RWPE2 (cell line): ENCODE measurements at regions not wholly inside any gene's neighbourhood (a gene's known extent, or its start where the extent isn't known, plus 50 kb on each side); places are given as distances from the start of the nearest gene placed in this dataset.

Experiments used
- ATAC-seq: fragments of 200-7000 bp; cut with Tn5 transposase; 3 replicates; pipeline ENCODE4 v1.9.1; 2021; ENCODE audit warnings: low read depth
- DNase-seq: peaks from one replicate; pipeline ENCODE4 v3.0.0-alpha.2; 2020; ENCODE audit warnings: low spot score
- H3K27ac ChIP-seq: fragments of 450-650 bp; 2 replicates; pipeline ENCODE4 v1.5.1; 2017; ENCODE audit warnings: mild to moderate bottlenecking; ENCODE audit not compliant: poor library complexity, severe bottlenecking
- H3K27me3 ChIP-seq: fragments of 250-450 bp; sonication (Bioruptor Pico); 2 replicates; pipeline ENCODE4 v1.5.1; 2021; ENCODE audit warnings: mild to moderate bottlenecking, moderate library complexity; ENCODE audit not compliant: insufficient read depth, poor library complexity, severe bottlenecking
- H3K36me3 ChIP-seq: fragments of 250-450 bp; sonication (Bioruptor Pico); 2 replicates; pipeline ENCODE4 v1.5.1; 2020; ENCODE audit warnings: low read depth, mild to moderate bottlenecking, moderate library complexity
- H3K4me1 ChIP-seq: fragments of 250-450 bp; sonication (Bioruptor Pico); 2 replicates; pipeline ENCODE4 v1.5.1; 2021; ENCODE audit warnings: mild to moderate bottlenecking, moderate library complexity; ENCODE audit not compliant: insufficient read depth, poor library complexity, severe bottlenecking
- H3K4me3 ChIP-seq: fragments of 250-450 bp; sonication (Bioruptor Pico); 2 replicates; pipeline ENCODE4 v1.5.1; 2021; ENCODE audit warnings: mild to moderate bottlenecking, moderate library complexity; ENCODE audit not compliant: severe bottlenecking
- H3K9me3 ChIP-seq: fragments of 250-450 bp; sonication (Bioruptor Pico); 2 replicates; pipeline ENCODE4 v1.5.1; 2021; ENCODE audit warnings: mild to moderate bottlenecking, moderate library complexity; ENCODE audit not compliant: severe bottlenecking
- TF ChIP-seq, protein P1 (sequence below): fragments of 450-650 bp; IDR thresholded peaks from one replicate; pipeline ENCODE4 v1.5.1; 2017; ENCODE audit warnings: mild to moderate bottlenecking, moderate library complexity; ENCODE audit not compliant: poor library complexity, severe bottlenecking

DNA sequence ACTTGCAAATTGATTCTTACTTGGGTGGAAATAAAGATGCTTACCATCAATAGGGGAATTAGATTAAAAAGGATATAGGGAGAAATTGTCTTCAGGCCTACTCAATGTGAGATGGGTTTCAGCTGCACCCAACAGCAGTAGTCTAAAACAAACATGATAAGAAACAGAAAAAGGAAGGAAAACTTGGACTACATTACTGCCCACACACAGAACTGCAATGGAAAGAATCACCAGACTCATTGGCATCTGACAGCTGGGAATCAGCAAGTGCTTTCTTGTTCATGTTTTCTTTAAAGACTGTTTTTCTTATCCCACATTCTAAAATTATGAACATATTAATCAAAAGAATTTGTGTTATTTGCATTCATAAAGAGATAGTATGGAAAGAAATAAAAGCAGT lies 144.2 kb downstream of the LRIG3 start:
- TF ChIP-seq, protein P1, sequence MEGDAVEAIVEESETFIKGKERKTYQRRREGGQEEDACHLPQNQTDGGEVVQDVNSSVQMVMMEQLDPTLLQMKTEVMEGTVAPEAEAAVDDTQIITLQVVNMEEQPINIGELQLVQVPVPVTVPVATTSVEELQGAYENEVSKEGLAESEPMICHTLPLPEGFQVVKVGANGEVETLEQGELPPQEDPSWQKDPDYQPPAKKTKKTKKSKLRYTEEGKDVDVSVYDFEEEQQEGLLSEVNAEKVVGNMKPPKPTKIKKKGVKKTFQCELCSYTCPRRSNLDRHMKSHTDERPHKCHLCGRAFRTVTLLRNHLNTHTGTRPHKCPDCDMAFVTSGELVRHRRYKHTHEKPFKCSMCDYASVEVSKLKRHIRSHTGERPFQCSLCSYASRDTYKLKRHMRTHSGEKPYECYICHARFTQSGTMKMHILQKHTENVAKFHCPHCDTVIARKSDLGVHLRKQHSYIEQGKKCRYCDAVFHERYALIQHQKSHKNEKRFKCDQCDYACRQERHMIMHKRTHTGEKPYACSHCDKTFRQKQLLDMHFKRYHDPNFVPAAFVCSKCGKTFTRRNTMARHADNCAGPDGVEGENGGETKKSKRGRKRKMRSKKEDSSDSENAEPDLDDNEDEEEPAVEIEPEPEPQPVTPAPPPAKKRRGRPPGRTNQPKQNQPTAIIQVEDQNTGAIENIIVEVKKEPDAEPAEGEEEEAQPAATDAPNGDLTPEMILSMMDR: no peak
- H3K27me3 ChIP-seq: no peaks in the 10 kb centered on the region
- H3K27ac ChIP-seq: no peak overlapping the region
- H3K9me3 ChIP-seq: no peaks in the 10 kb centered on the region
- H3K36me3 ChIP-seq: no peaks in the 10 kb centered on the region
- ATAC-seq: no peak
- no peaks in the 10 kb centered on the region for H3K4me1 ChIP-seq
- no peak for DNase-seq
- no peak overlapping the region for H3K4me3 ChIP-seq

- Histone ChIP-seq H3K4me1 (no peaks in the 10 kb centered on the region), H3K27ac (no peak overlapping the region), H3K36me3 (no peaks in the 10 kb centered on the region), H3K4me3 (no peak overlapping the region), H3K9me3 (no peaks in the 10 kb centered on the region), H3K27me3 (no peaks in the 10 kb centered on the region)
- ATAC-seq (no peak), DNase-seq (no peak)
- TF ChIP-seq, protein P1: no peak
Observed at GRCh38 chr12:58777815-58778214, 142.5 kb downstream of the LRIG3 start.

- Histone ChIP-seq H3K27me3 (no peaks in the 10 kb centered on the region), H3K27ac (no peak overlapping the region), H3K4me3 (no peak overlapping the region), H3K9me3 (no peaks in the 10 kb centered on the region), H3K4me1 (no peaks in the 10 kb centered on the region), H3K36me3 (no peaks in the 10 kb centered on the region)
- no peak for DNase-seq
- no peak for ATAC-seq
- TF ChIP-seq, protein P1: no peak
Observed at GRCh38 chr12:58781609-58782008, 138.7 kb downstream of the LRIG3 start.

DNA sequence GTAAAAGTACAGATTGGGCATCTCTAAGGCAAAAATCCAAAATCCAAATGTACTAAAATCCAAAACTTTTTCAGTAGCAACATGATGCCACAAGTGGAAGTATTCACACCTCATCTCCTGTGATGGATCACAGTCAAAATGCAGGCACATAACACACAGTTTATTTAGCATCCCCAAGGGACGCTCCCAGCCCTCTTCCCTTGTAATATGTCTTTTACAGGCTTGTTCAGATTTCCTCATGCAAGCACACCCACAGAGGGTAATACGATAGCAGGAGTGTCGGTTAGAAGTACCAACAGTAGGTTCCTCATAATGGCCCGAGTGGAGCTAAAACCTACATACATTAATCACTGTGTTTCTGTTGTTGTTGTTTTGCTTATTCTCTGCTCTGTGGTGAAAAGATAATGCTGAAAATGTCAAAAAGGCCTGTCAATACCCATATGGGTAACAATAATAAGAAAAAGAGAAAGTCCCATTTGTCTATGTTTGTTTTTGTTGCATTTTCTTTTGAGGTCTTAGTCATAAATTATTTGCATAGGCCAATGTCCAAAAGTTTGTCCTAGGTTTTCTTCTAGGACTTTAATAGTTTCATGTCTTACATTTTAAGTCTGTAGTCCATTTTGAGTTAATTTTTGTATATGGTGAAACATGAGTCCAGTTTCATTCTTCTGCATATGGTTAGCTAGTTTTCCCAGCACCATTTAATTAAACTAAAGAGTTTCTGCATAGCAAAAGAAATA lies 133.1 kb downstream of the LRIG3 start:
- no peaks in the 10 kb centered on the region for H3K4me1 ChIP-seq
- H3K27ac ChIP-seq: no peak overlapping the region
- ATAC-seq (no peak), DNase-seq (no peak)
- H3K4me3 ChIP-seq: no peak overlapping the region
- no peaks in the 10 kb centered on the region for H3K36me3 ChIP-seq
- no peaks in the 10 kb centered on the region for H3K9me3 ChIP-seq
- H3K27me3 ChIP-seq: no peaks in the 10 kb centered on the region
- TF ChIP-seq, protein P1: no peak

GRCh38 chr12:58794859-58795258 lies 125.4 kb downstream of the LRIG3 start:
- TF ChIP-seq, protein P1: no peak
- H3K27ac ChIP-seq: no peak overlapping the region
- H3K36me3 ChIP-seq: no peaks in the 10 kb centered on the region
- ATAC-seq: no peak
- H3K4me1 ChIP-seq: no peaks in the 10 kb centered on the region
- DNase-seq: no peak
- no peaks in the 10 kb centered on the region for H3K9me3 ChIP-seq
- H3K27me3 ChIP-seq: no peaks in the 10 kb centered on the region
- H3K4me3 ChIP-seq: no peak overlapping the region
